M059J (cell line): ENCODE measurements at regions not wholly inside any gene's neighbourhood (a gene's known extent, or its start where the extent isn't known, plus 50 kb on each side); places are given as distances from the start of the nearest gene placed in this dataset.
A peak's percentile ranks its signal among the peaks of the same experiment; 100 is the strongest.

Source experiments
- DNase-seq: peaks from one replicate; pipeline ENCODE4 v3.0.0-alpha.2; 2012; ENCODE audit warnings: low read depth

DNA sequence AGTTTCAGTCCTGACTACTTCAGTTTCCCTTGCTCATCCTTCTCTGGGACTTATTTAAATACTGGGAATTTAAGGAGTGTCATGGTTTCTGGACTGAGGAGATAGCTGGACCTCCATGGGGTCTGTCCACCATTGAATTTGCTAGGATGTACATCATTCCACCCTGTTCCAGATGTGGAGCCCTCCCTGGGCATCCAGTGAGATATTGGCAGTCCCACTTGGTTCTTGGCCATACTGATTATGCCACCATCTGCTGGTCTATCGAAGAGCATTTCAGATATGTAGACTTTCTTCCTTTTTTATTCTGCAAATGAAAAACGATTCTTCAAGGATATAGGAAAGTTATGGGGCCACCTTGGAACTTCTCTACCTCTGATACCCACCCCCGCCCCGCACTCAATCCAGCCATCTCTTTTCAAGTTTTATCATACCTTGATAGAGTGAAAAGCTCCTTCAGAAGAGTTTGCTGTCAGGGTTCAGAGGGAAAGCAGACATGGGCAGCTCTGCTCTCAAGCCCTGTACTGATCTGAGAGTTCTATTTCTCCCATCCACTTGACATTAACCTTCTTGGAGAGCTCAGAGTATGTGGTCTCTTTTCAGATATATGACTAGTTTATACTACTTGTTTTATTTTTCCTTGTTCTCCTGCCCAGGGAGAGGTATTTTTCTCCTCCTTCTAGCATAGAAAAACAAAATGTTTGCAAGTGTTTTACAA lies 490.7 kb upstream of the SGCD start:
- no peak for DNase-seq

- no peak for DNase-seq
Observed at GRCh38 chr5:155838394-155838793, 488.6 kb upstream of the SGCD start.

GRCh38 chr5:155839251-155840037 lies 487.5 kb upstream of the SGCD start:
- peak; percentile 15 for DNase-seq

DNA sequence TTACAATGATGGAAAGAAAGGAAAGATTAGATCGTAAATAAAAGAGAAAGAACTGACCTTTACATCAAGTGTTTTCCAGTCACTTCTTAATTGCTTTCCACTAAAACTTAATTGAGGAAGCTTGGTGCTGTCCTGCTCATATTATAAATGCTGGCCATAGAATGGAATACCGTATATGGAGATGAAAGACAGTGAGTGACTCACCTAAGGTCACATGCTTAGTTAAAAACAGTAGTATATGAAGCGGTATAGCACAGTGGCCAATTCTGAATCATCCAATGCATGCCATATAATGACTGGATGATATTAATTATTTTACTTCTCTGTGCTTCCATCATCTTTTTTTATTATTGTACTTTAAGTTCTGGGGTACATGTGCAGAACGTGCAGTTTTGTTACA lies 482.4 kb upstream of the SGCD start:
- no peak for DNase-seq

GRCh38 chr5:155850370-155850769 lies 476.6 kb upstream of the SGCD start:
- DNase-seq: no peak

GRCh38 chr5:155866971-155867370 lies 460.0 kb upstream of the SGCD start:
- DNase-seq: no peak

- no peak for DNase-seq
Observed at GRCh38 chr5:155867522-155868088, 459.4 kb upstream of the SGCD start.

GRCh38 chr5:155870636-155871035 lies 456.3 kb upstream of the SGCD start:
- no peak for DNase-seq

GRCh38 chr5:155871623-155872022 lies 455.3 kb upstream of the SGCD start:
- no peak for DNase-seq

- peak; percentile 30 for DNase-seq
Observed at GRCh38 chr5:155872629-155873220, 454.2 kb upstream of the SGCD start.

- no peak for DNase-seq
Observed at GRCh38 chr5:155878991-155879575, 447.9 kb upstream of the SGCD start.

DNA sequence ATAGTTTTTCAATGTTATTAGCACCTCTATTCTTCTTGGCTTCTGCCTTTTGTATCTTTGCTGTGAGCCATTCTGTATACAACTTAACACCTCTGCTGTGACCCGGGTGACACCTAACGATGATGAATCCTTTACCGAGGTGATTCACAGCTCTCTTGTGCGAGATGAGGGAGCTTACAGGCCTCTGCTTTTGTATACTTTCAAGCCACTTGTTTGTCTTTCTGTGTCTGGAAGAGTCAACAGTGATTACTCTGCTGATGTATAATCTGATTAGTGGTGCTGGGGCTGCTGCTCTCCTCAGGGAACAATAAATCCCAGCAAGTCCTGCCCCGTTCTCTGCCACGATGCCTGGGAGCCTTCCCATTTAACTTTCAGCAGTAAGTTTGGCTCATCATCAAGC lies 442.9 kb upstream of the SGCD start:
- peak; percentile 3 for DNase-seq

DNA sequence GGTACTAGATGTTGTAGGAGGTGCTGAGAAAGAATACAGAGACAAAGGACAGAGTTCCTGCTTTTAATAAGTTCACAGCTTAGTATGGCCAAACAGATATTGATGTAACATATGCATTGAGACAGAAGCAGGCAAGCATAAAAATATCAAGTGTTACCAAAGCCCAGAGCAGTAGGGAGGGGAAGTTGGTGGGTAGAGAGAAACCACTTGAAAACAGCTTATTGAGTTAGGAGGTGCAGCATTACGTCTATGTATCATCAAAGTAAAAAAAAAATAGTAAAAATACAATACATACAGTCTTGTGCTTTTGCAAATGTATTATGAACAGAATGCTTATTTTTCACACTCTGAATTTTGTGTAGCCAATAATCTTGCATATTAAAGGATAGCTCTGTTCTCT lies 441.8 kb upstream of the SGCD start:
- no peak for DNase-seq

GRCh38 chr5:155886311-155887031 lies 440.5 kb upstream of the SGCD start:
- peak; percentile 5 for DNase-seq

DNA sequence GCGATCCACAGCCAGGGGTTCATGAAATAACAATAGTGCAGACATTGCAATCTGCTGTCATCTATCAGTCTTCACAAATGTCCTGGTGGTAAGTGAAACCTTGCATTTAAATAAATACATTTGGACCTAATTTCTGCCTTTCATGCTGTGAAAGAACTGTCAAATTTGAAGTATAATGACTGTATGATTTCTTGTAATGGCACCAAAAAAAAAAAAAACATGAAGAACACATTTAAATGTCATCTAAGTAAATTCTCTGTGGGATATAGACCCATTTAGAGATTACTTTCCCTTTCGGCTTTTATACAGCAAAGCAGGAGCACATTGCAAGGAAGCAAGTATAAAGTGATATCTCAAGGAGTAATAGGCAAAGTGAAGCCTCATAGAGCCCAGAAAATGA lies 431.5 kb upstream of the SGCD start:
- no peak for DNase-seq

GRCh38 chr5:155897761-155898160 lies 429.2 kb upstream of the SGCD start:
- no peak for DNase-seq

DNA sequence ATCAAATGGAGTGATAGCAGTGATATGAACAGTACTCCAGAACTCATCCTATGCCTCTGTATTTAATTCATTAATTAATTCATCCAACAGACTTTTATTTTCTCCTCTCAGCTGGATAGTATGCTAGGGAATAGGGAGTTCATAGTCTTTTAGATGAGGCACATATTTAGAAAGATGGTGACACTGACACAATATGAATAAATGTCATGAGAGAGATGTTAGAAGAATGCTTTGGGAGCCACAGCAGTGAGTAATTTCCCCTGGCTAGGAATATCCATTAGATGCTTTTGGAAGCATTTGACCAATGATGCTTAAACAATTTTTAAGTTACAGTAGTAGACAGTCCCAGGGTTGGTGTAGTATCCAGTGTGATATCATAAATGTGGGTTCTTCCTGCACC lies 428.7 kb upstream of the SGCD start:
- no peak for DNase-seq

- DNase-seq: no peak
Observed at GRCh38 chr5:155903791-155904190, 423.2 kb upstream of the SGCD start.

GRCh38 chr5:155905364-155905763 lies 421.6 kb upstream of the SGCD start:
- peak; percentile 9 for DNase-seq

GRCh38 chr5:155906046-155906445 lies 420.9 kb upstream of the SGCD start:
- no peak for DNase-seq

DNA sequence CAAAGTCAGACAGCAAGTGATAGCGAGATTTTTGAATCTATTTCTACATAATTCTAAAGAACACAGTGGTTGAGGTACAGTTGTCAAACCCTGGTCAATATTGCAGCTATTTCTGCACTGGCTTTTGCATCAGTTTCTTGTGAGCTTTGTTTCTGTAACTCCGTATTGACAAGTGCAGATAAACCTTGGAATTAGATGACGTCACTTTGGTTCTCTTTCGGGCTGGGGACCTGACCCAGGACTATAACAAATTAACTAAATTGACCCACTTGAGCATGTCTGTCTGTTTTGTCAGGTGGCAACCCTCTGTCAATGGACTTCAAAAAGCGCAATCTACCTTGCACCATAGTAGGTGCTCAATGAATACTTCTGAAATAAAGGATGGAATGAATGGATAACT lies 418.4 kb upstream of the SGCD start:
- no peak for DNase-seq

GRCh38 chr5:155912291-155912690 lies 414.7 kb upstream of the SGCD start:
- DNase-seq: no peak
